ENCODE measurements at regions not wholly inside any gene's neighbourhood (a gene's known extent, or its start where the extent isn't known, plus 50 kb on each side); places are given as distances from the start of the nearest gene placed in this dataset.

DNA sequence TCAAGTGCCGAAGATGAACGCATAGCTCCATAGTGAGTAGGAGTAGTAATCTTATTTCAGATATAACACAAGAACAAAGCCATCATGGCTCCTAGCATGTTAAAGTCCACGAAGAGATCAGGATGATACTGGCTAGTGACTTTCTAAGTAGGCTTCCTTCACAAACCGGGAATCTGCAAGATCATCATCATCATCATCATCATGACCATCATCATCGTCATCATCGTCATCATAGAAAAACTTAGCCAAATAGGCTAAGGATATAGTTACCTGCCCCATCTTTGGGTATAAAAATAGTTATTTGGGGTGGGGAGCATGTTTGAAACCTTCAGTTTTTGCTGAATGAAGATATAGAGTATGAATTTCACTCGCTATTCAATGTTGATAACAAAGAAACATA, 57.9 kb downstream of the PYDC2 start:
- no peak for DNase-seq
- Histone ChIP-seq H3K4me3 (no peak overlapping the region), H3K27me3 (replicated peaks in 1 of 7) (no peaks in the 10 kb centered on the region), H3K27ac (no peak overlapping the region), H3K36me3 (no peaks in the 10 kb centered on the region), H3K4me1 (no peaks in the 10 kb centered on the region), H3K9me3 (no peaks in the 10 kb centered on the region)
- WGBS, 5 donors, result 84 to 93% (median 87%) methylated on average over 7 of the region's 7 CpGs
- intact Hi-C loops (cut with DNase I; ENCODE audit: low total_unique reads), result no loop called here
- no peak for TF ChIP-seq POLR2AphosphoS5 (IDR thresholded peaks at IDR 0.05)
- TF ChIP-seq, protein P1, sequence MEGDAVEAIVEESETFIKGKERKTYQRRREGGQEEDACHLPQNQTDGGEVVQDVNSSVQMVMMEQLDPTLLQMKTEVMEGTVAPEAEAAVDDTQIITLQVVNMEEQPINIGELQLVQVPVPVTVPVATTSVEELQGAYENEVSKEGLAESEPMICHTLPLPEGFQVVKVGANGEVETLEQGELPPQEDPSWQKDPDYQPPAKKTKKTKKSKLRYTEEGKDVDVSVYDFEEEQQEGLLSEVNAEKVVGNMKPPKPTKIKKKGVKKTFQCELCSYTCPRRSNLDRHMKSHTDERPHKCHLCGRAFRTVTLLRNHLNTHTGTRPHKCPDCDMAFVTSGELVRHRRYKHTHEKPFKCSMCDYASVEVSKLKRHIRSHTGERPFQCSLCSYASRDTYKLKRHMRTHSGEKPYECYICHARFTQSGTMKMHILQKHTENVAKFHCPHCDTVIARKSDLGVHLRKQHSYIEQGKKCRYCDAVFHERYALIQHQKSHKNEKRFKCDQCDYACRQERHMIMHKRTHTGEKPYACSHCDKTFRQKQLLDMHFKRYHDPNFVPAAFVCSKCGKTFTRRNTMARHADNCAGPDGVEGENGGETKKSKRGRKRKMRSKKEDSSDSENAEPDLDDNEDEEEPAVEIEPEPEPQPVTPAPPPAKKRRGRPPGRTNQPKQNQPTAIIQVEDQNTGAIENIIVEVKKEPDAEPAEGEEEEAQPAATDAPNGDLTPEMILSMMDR (IDR thresholded peaks at IDR 0.05 in 8 of 11, conservative IDR thresholded peaks at IDR 0.05 in 3 of 11), result no peak
- TF ChIP-seq POLR2A (IDR thresholded peaks at IDR 0.05), result no peak

DNA sequence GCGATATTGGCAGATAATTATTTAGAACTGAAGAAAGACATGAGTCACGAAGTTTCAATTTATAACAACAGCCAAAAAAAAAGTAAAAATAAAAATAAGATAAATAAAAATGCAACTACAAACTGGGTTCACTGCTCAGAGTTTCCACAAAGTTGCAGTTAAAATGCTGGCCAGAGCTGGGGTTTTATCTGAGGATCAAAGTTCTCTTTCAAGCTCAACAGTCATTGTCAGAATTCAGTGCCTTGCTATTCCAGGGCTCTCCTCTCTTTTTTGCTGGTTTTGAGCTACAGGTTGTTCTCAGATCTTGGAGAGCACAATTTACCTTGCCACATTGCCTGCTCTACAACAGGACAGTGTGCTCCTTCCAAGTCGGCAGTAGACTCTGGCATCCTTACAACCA, 60.1 kb downstream of the PYDC2 start:
- no peak overlapping the region for H3K4me3 ChIP-seq
- H3K9me3 ChIP-seq, result no peaks in the 10 kb centered on the region
- H3K27ac ChIP-seq, result no peak overlapping the region
- 77 to 93% (median 86%) methylated on average over 3 of the region's 3 CpGs for WGBS, 5 donors
- H3K4me1 ChIP-seq, result no peaks in the 10 kb centered on the region
- intact Hi-C loops (cut with DNase I; ENCODE audit: low total_unique reads), result no loop called here
- no peak for TF ChIP-seq POLR2A (IDR thresholded peaks at IDR 0.05)
- TF ChIP-seq, protein P1 (IDR thresholded peaks at IDR 0.05 in 8 of 11, conservative IDR thresholded peaks at IDR 0.05 in 3 of 11), result no peak
- TF ChIP-seq POLR2AphosphoS5 (IDR thresholded peaks at IDR 0.05), result no peak
- no peak for DNase-seq
- no peaks in the 10 kb centered on the region for H3K36me3 ChIP-seq
- no peaks in the 10 kb centered on the region for H3K27me3 ChIP-seq (replicated peaks in 1 of 7)

- H3K27ac ChIP-seq, result no peak overlapping the region
- intact Hi-C loops (cut with DNase I; ENCODE audit: low total_unique reads), result no loop called here
- no peak for DNase-seq
- WGBS, 5 donors, result 90 to 95% (median 93%) methylated on average over 8 of the region's 8 CpGs
- no peaks in the 10 kb centered on the region for H3K36me3 ChIP-seq
- H3K4me3 ChIP-seq, result no peak overlapping the region
- TF ChIP-seq POLR2A (IDR thresholded peaks at IDR 0.05) (no peak), POLR2AphosphoS5 (IDR thresholded peaks at IDR 0.05) (no peak)
- TF ChIP-seq, protein P1 (IDR thresholded peaks at IDR 0.05 in 8 of 11, conservative IDR thresholded peaks at IDR 0.05 in 3 of 11), result no peak
- H3K27me3 ChIP-seq (replicated peaks in 1 of 7), result no peaks in the 10 kb centered on the region
- H3K4me1 ChIP-seq, result no peaks in the 10 kb centered on the region
- H3K9me3 ChIP-seq, result no peaks in the 10 kb centered on the region
These were observed 62.2 kb downstream of the PYDC2 start for GRCh38 chr3:191523148-191523547.

DNA sequence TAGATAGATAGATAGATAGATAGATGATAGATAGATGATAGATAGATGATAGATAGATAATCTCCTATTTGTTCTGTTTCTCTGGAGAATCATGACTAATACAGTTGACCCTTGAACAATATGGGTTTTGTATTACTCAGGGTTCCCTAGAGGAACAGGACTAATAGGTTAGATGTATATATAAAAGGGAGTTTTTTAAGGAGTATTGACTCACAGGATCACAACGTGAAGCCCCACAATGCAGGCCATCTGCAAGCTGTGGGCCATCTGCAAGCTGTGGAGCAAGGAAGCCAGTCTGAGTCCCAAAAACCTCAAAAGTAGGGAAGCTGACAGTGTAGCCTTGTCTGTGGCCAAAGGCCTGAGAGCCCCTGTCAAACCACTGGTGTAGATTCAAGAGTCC, 67.6 kb downstream of the PYDC2 start:
- intact Hi-C loops (cut with DNase I; ENCODE audit: low total_unique reads), result no loop called here
- H3K4me3 ChIP-seq, result no peak overlapping the region
- H3K36me3 ChIP-seq, result no peaks in the 10 kb centered on the region
- TF ChIP-seq POLR2A (IDR thresholded peaks at IDR 0.05) (no peak), POLR2AphosphoS5 (IDR thresholded peaks at IDR 0.05) (no peak)
- TF ChIP-seq, protein P1 (IDR thresholded peaks at IDR 0.05 in 8 of 11, conservative IDR thresholded peaks at IDR 0.05 in 3 of 11), result no peak
- DNase-seq, result no peak
- no peak overlapping the region for H3K27ac ChIP-seq
- no peaks in the 10 kb centered on the region for H3K9me3 ChIP-seq
- 63 to 90% (median 84%) methylated on average over 1 of the region's 1 CpG for WGBS, 5 donors
- H3K4me1 ChIP-seq, result no peaks in the 10 kb centered on the region
- H3K27me3 ChIP-seq (replicated peaks in 1 of 7), result no peaks in the 10 kb centered on the region

Data from spleen (tissue), 11 donors.